T-helper 1 cell treated with Interleukin-12 subunit alpha and Interleukin-12 subunit beta and Interleukin-4 antibody, amounts not matched to agents 30 μg/mL and 1 μg/mL, for 36 hours (primary cell): ENCODE measurements at regions not wholly inside any gene's neighbourhood (a gene's known extent, or its start where the extent isn't known, plus 50 kb on each side); places are given as distances from the start of the nearest gene placed in this dataset.

ENCODE experiments used
- H3K27ac Mint-ChIP-seq: one replicate; pipeline ENCODE4 v1.8.0; 2021; ENCODE audit warnings: mild to moderate bottlenecking, mixed read lengths
- H3K27me3 Mint-ChIP-seq: one replicate; pipeline ENCODE4 v1.8.0; 2021; ENCODE audit warnings: low read depth, mixed read lengths
- H3K36me3 Mint-ChIP-seq: one replicate; pipeline ENCODE4 v1.8.0; 2021; ENCODE audit warnings: low read depth, mixed read lengths
- H3K4me1 Mint-ChIP-seq: one replicate; pipeline ENCODE4 v1.8.0; 2021; ENCODE audit warnings: low read depth, mixed read lengths
- H3K4me3 Mint-ChIP-seq: one replicate; pipeline ENCODE4 v1.8.0; 2021; ENCODE audit warnings: mild to moderate bottlenecking, moderate library complexity, mixed read lengths
- H3K9me3 Mint-ChIP-seq: one replicate; pipeline ENCODE4 v1.8.0; 2021; ENCODE audit warnings: mixed read lengths

- Mint-ChIP-seq H3K4me1 (peaks cover 17% of the 10 kb centered on the region), H3K27ac (no peak overlapping the region), H3K36me3 (no peaks in the 10 kb centered on the region), H3K4me3 (no peak overlapping the region), H3K27me3 (no peaks in the 10 kb centered on the region), H3K9me3 (no peaks in the 10 kb centered on the region)
Observed at GRCh38 chr6:134446218-134446848, 128.4 kb upstream of the SGK1 start.

- no peaks in the 10 kb centered on the region for H3K36me3 Mint-ChIP-seq
- no peak overlapping the region for H3K4me3 Mint-ChIP-seq
- no peak overlapping the region for H3K27ac Mint-ChIP-seq
- peaks cover 18% of the 10 kb centered on the region for H3K4me1 Mint-ChIP-seq
- H3K27me3 Mint-ChIP-seq, result no peaks in the 10 kb centered on the region
- no peaks in the 10 kb centered on the region for H3K9me3 Mint-ChIP-seq
Observed at GRCh38 chr6:134443009-134443408, 125.1 kb upstream of the SGK1 start.

GRCh38 chr6:134442073-134442472 is 124.2 kb upstream of the SGK1 start:
- Mint-ChIP-seq H3K4me3 (no peak overlapping the region), H3K9me3 (no peaks in the 10 kb centered on the region), H3K27me3 (no peaks in the 10 kb centered on the region), H3K36me3 (no peaks in the 10 kb centered on the region), H3K27ac (no peak overlapping the region), H3K4me1 (peaks cover 20% of the 10 kb centered on the region)

GRCh38 chr6:134438837-134439236 is 120.9 kb upstream of the SGK1 start:
- no peaks in the 10 kb centered on the region for H3K36me3 Mint-ChIP-seq
- no peaks in the 10 kb centered on the region for H3K27me3 Mint-ChIP-seq
- no peak overlapping the region for H3K4me3 Mint-ChIP-seq
- no peak overlapping the region for H3K27ac Mint-ChIP-seq
- H3K9me3 Mint-ChIP-seq, result no peaks in the 10 kb centered on the region
- peaks cover 41% of the 10 kb centered on the region for H3K4me1 Mint-ChIP-seq

GRCh38 chr6:134437376-134437775 is 119.5 kb upstream of the SGK1 start:
- Mint-ChIP-seq H3K4me1 (peaks cover 41% of the 10 kb centered on the region), H3K27ac (peak overlapping the region; percentile 92), H3K9me3 (no peaks in the 10 kb centered on the region), H3K4me3 (peak overlapping the region; percentile 62), H3K27me3 (no peaks in the 10 kb centered on the region), H3K36me3 (no peaks in the 10 kb centered on the region)

- no peaks in the 10 kb centered on the region for H3K27me3 Mint-ChIP-seq
- H3K27ac Mint-ChIP-seq, result peak overlapping the region; percentile 92
- H3K9me3 Mint-ChIP-seq, result no peaks in the 10 kb centered on the region
- peaks cover 41% of the 10 kb centered on the region for H3K4me1 Mint-ChIP-seq
- H3K4me3 Mint-ChIP-seq, result peak overlapping the region; percentile 62
- H3K36me3 Mint-ChIP-seq, result no peaks in the 10 kb centered on the region
Observed at GRCh38 chr6:134436950-134437349, 119.0 kb upstream of the SGK1 start.

GRCh38 chr6:134436281-134436815 is 118.4 kb upstream of the SGK1 start:
- H3K9me3 Mint-ChIP-seq, result no peaks in the 10 kb centered on the region
- H3K27ac Mint-ChIP-seq, result peak overlapping the region; percentile 92
- H3K36me3 Mint-ChIP-seq, result no peaks in the 10 kb centered on the region

GRCh38 chr6:134435814-134436280 is 117.9 kb upstream of the SGK1 start:
- Mint-ChIP-seq H3K4me1 (peaks cover 41% of the 10 kb centered on the region), H3K27me3 (no peaks in the 10 kb centered on the region), H3K27ac (peak overlapping the region; percentile 92), H3K4me3 (peak overlapping the region; percentile 56), H3K36me3 (no peaks in the 10 kb centered on the region), H3K9me3 (no peaks in the 10 kb centered on the region)

More at GRCh38 chr6:134436281-134436815, 118.4 kb upstream of the SGK1 start:
- H3K4me3 Mint-ChIP-seq, result peak overlapping the region; percentile 56
- no peaks in the 10 kb centered on the region for H3K27me3 Mint-ChIP-seq
- H3K4me1 Mint-ChIP-seq, result peaks cover 41% of the 10 kb centered on the region

GRCh38 chr6:134434019-134434942 is 116.4 kb upstream of the SGK1 start:
- Mint-ChIP-seq H3K9me3 (no peaks in the 10 kb centered on the region), H3K4me3 (no peak overlapping the region), H3K4me1 (peaks cover 41% of the 10 kb centered on the region), H3K27ac (peak overlapping the region; percentile 56), H3K27me3 (no peaks in the 10 kb centered on the region), H3K36me3 (no peaks in the 10 kb centered on the region)

GRCh38 chr6:134432036-134432435 is 114.1 kb upstream of the SGK1 start:
- peaks cover 26% of the 10 kb centered on the region for H3K4me1 Mint-ChIP-seq
- peaks cover 1% of the 10 kb centered on the region for H3K36me3 Mint-ChIP-seq
- no peaks in the 10 kb centered on the region for H3K27me3 Mint-ChIP-seq
- H3K9me3 Mint-ChIP-seq, result no peaks in the 10 kb centered on the region
- no peak overlapping the region for H3K27ac Mint-ChIP-seq
- no peak overlapping the region for H3K4me3 Mint-ChIP-seq

- H3K27ac Mint-ChIP-seq, result no peak overlapping the region
Observed at GRCh38 chr6:134431421-134431859, 113.5 kb upstream of the SGK1 start.

GRCh38 chr6:134429861-134430380 is 112.0 kb upstream of the SGK1 start:
- H3K9me3 Mint-ChIP-seq, result no peaks in the 10 kb centered on the region
- H3K4me3 Mint-ChIP-seq, result no peak overlapping the region
- peaks cover 20% of the 10 kb centered on the region for H3K4me1 Mint-ChIP-seq
- peaks cover 1% of the 10 kb centered on the region for H3K36me3 Mint-ChIP-seq
- H3K27ac Mint-ChIP-seq, result no peak overlapping the region
- no peaks in the 10 kb centered on the region for H3K27me3 Mint-ChIP-seq

More at GRCh38 chr6:134431421-134431859, 113.5 kb upstream of the SGK1 start:
- Mint-ChIP-seq H3K4me1 (peaks cover 24% of the 10 kb centered on the region), H3K9me3 (no peaks in the 10 kb centered on the region), H3K27me3 (no peaks in the 10 kb centered on the region), H3K4me3 (no peak overlapping the region), H3K36me3 (peaks cover 1% of the 10 kb centered on the region)

- Mint-ChIP-seq H3K27ac (no peak overlapping the region), H3K36me3 (peaks cover 7% of the 10 kb centered on the region), H3K9me3 (peaks cover 3% of the 10 kb centered on the region), H3K4me3 (no peak overlapping the region), H3K4me1 (peaks cover 20% of the 10 kb centered on the region), H3K27me3 (no peaks in the 10 kb centered on the region)
Observed at GRCh38 chr6:134427721-134428120, 109.8 kb upstream of the SGK1 start.

- Mint-ChIP-seq H3K36me3 (peaks cover 7% of the 10 kb centered on the region), H3K27ac (no peak overlapping the region), H3K4me3 (no peak overlapping the region), H3K9me3 (peaks cover 6% of the 10 kb centered on the region), H3K4me1 (peaks cover 20% of the 10 kb centered on the region), H3K27me3 (no peaks in the 10 kb centered on the region)
Observed at GRCh38 chr6:134426623-134427022, 108.7 kb upstream of the SGK1 start.
